ENCODE measurements at regions not wholly inside any gene's neighbourhood (a gene's known extent, or its start where the extent isn't known, plus 50 kb on each side); places are given as distances from the start of the nearest gene placed in this dataset.

GRCh38 chr13:67554286-67554685, 324.1 kb upstream of the PCDH9 start:
- ATAC-seq (ENCODE audit: insufficient number of reproducible peaks, low FRiP score, low read depth) (no peak), DNase-seq (ENCODE audit: low spot score) (no peak)
- no peak overlapping the region for H3K4me3 ChIP-seq
- no peaks in the 10 kb centered on the region for H3K36me3 ChIP-seq
- peaks cover 8% of the 10 kb centered on the region for H3K9me3 ChIP-seq
- TF ChIP-seq CTCF (IDR thresholded peaks at IDR 0.05) = no peak
- no peaks in the 10 kb centered on the region for H3K4me1 ChIP-seq (ENCODE audit: control insufficient read depth in 1 of 2, low read depth in 2 of 2)
- H3K27ac ChIP-seq = no peak overlapping the region
- no peaks in the 10 kb centered on the region for H3K27me3 ChIP-seq (replicated peaks; ENCODE audit: insufficient read depth)

GRCh38 chr13:67549331-67549730, 319.2 kb upstream of the PCDH9 start:
- Histone ChIP-seq H3K9me3 (no peaks in the 10 kb centered on the region), H3K27ac (no peak overlapping the region), H3K27me3 (replicated peaks; ENCODE audit: insufficient read depth) (no peaks in the 10 kb centered on the region), H3K4me1 (ENCODE audit: control insufficient read depth in 1 of 2, low read depth in 2 of 2) (no peaks in the 10 kb centered on the region), H3K4me3 (no peak overlapping the region), H3K36me3 (no peaks in the 10 kb centered on the region)
- DNase-seq (ENCODE audit: low spot score) = no peak
- TF ChIP-seq CTCF (IDR thresholded peaks at IDR 0.05) = no peak
- ATAC-seq (ENCODE audit: insufficient number of reproducible peaks, low FRiP score, low read depth) = no peak

- H3K27ac ChIP-seq = no peak overlapping the region
- no peaks in the 10 kb centered on the region for H3K9me3 ChIP-seq
- H3K4me3 ChIP-seq = no peak overlapping the region
- H3K27me3 ChIP-seq (replicated peaks; ENCODE audit: insufficient read depth) = no peaks in the 10 kb centered on the region
- no peaks in the 10 kb centered on the region for H3K36me3 ChIP-seq
- TF ChIP-seq CTCF (IDR thresholded peaks at IDR 0.05) = no peak
- DNase-seq (ENCODE audit: low spot score) (no peak), ATAC-seq (ENCODE audit: insufficient number of reproducible peaks, low FRiP score, low read depth) (no peak)
- no peaks in the 10 kb centered on the region for H3K4me1 ChIP-seq (ENCODE audit: control insufficient read depth in 1 of 2, low read depth in 2 of 2)
These were observed 308.8 kb upstream of the PCDH9 start for GRCh38 chr13:67538906-67539305.

GRCh38 chr13:67520886-67521285, 290.8 kb upstream of the PCDH9 start:
- H3K27me3 ChIP-seq (replicated peaks; ENCODE audit: insufficient read depth) = no peaks in the 10 kb centered on the region
- no peak overlapping the region for H3K4me3 ChIP-seq
- no peaks in the 10 kb centered on the region for H3K4me1 ChIP-seq (ENCODE audit: control insufficient read depth in 1 of 2, low read depth in 2 of 2)
- ATAC-seq (ENCODE audit: insufficient number of reproducible peaks, low FRiP score, low read depth) (no peak), DNase-seq (ENCODE audit: low spot score) (no peak)
- H3K27ac ChIP-seq = no peak overlapping the region
- no peaks in the 10 kb centered on the region for H3K9me3 ChIP-seq
- TF ChIP-seq CTCF (IDR thresholded peaks at IDR 0.05) = no peak
- no peaks in the 10 kb centered on the region for H3K36me3 ChIP-seq

- Histone ChIP-seq H3K36me3 (no peaks in the 10 kb centered on the region), H3K4me1 (ENCODE audit: control insufficient read depth in 1 of 2, low read depth in 2 of 2) (no peaks in the 10 kb centered on the region)
- ATAC-seq (ENCODE audit: insufficient number of reproducible peaks, low FRiP score, low read depth) = no peak
These were observed 289.2 kb upstream of the PCDH9 start for GRCh38 chr13:67519356-67519755.

More at GRCh38 chr13:67519356-67519755, 289.2 kb upstream of the PCDH9 start:
- Histone ChIP-seq H3K27me3 (replicated peaks; ENCODE audit: insufficient read depth) (no peaks in the 10 kb centered on the region), H3K27ac (no peak overlapping the region), H3K4me3 (no peak overlapping the region), H3K9me3 (no peaks in the 10 kb centered on the region)
- TF ChIP-seq CTCF (IDR thresholded peaks at IDR 0.05) = no peak
- no peak for DNase-seq (ENCODE audit: low spot score)
